GM23338 (cell line): ENCODE measurements at regions not wholly inside any gene's neighbourhood (a gene's known extent, or its start where the extent isn't known, plus 50 kb on each side); places are given as distances from the start of the nearest gene placed in this dataset.

Experiments used
- ATAC-seq: fragments of 200-7000 bp; cut with Tn5 transposase; 3 replicates; pipeline ENCODE4 v1.9.1; 2020
- DNase-seq: peaks from one replicate; pipeline ENCODE4 v3.0.0-alpha.2; 2015; ENCODE audit warnings: low spot score
- H2AFZ ChIP-seq: fragments of 200-600 bp; sonication (generic); 2 replicates; pipeline ENCODE4 v1.8.0; 2016; ENCODE audit warnings: antibody characterized with exemption, mild to moderate bottlenecking, moderate library complexity
- H3F3A ChIP-seq: fragments of 200-600 bp; sonication (generic); replicated peaks from 2 replicates; pipeline ENCODE4 v1.8.0; 2017; ENCODE audit warnings: antibody characterized with exemption, mixed run types, low read depth
- H3K27ac ChIP-seq: fragments of 200-600 bp; sonication (generic); 2 replicates; pipeline ENCODE4 v1.6.1; 2016; ENCODE audit warnings: low read depth
- H3K27me3 ChIP-seq: fragments of 200-600 bp; sonication (generic); 2 replicates; pipeline ENCODE4 v1.8.0; 2016; ENCODE audit warnings: mild to moderate bottlenecking, mixed run types, moderate library complexity; ENCODE audit not compliant: insufficient read depth
- H3K36me3 ChIP-seq: fragments of 200-600 bp; sonication (generic); 2 replicates; pipeline ENCODE4 v1.8.0; 2016; ENCODE audit warnings: mild to moderate bottlenecking; ENCODE audit not compliant: insufficient read depth
- H3K4me1 ChIP-seq: fragments of 200-600 bp; sonication (generic); 2 replicates; pipeline ENCODE4 v1.8.0; 2016; ENCODE audit warnings: mild to moderate bottlenecking, moderate library complexity; ENCODE audit not compliant: insufficient read depth
- H3K4me2 ChIP-seq: fragments of 200-600 bp; sonication (generic); 2 replicates; pipeline ENCODE4 v1.7.1; 2017; ENCODE audit warnings: mixed run types
- H3K4me3 ChIP-seq: fragments of 200-600 bp; sonication (generic); 2 replicates; pipeline ENCODE4 v1.6.1; 2016; ENCODE audit warnings: mixed run types
- H3K79me2 ChIP-seq: fragments of 200-600 bp; sonication (generic); replicated peaks from 2 replicates; pipeline ENCODE4 v1.8.0; 2017; ENCODE audit warnings: mild to moderate bottlenecking; ENCODE audit not compliant: insufficient read depth
- H3K9me2 ChIP-seq: fragments of 200-600 bp; sonication (generic); 2 replicates; pipeline ENCODE4 v1.8.0; 2017; ENCODE audit not compliant: insufficient read depth
- H4K20me1 ChIP-seq: fragments of 200-600 bp; sonication (generic); replicated peaks from 2 replicates; pipeline ENCODE4 v1.8.0; 2017; ENCODE audit warnings: mild to moderate bottlenecking; ENCODE audit not compliant: insufficient read depth
- H3K27ac Mint-ChIP-seq: 2 replicates; pipeline ENCODE4 v1.8.0; 2020; ENCODE audit warnings: inconsistent platforms, mild to moderate bottlenecking, moderate library complexity, mixed read lengths
- H3K27me3 Mint-ChIP-seq: 3 replicates; pipeline ENCODE4 v1.8.0; 2022; ENCODE audit warnings: low read depth, mild to moderate bottlenecking, moderate library complexity, mixed read lengths, inconsistent platforms; ENCODE audit not compliant: insufficient read depth, poor library complexity
- H3K36me3 Mint-ChIP-seq: 3 replicates; pipeline ENCODE4 v1.8.0; 2021; ENCODE audit warnings: low read depth, mild to moderate bottlenecking, inconsistent platforms, moderate library complexity, mixed read lengths
- H3K4me1 Mint-ChIP-seq: 3 replicates; pipeline ENCODE4 v1.8.0; 2020; ENCODE audit warnings: mild to moderate bottlenecking, inconsistent platforms, mixed read lengths
- H3K4me3 Mint-ChIP-seq: 3 replicates; pipeline ENCODE4 v1.8.0; 2021; ENCODE audit warnings: moderate library complexity, mild to moderate bottlenecking, inconsistent platforms, mixed read lengths
- H3K9me3 Mint-ChIP-seq: 3 replicates; pipeline ENCODE4 v1.8.0; 2020; ENCODE audit warnings: moderate library complexity, mild to moderate bottlenecking, inconsistent platforms, mixed read lengths
- CREB1 ChIP-seq: fragments of 250-450 bp; sonication (Bioruptor Pico); IDR thresholded peaks from 2 replicates; pipeline ENCODE4 v1.5.0; 2020; ENCODE audit warnings: low read depth, mild to moderate bottlenecking, moderate library complexity
- ETS1 ChIP-seq: IDR thresholded peaks from 2 replicates; pipeline ENCODE4 v1.6.1; 2016; ENCODE audit warnings: antibody characterized with exemption
- EZH2 ChIP-seq: fragments of 200-600 bp; sonication (generic); IDR thresholded peaks from one replicate; pipeline ENCODE4 v1.8.0; 2017; ENCODE audit warnings: antibody characterized with exemption, mild to moderate bottlenecking, low read depth; ENCODE audit not compliant: unreplicated experiment
- EZH2phosphoT487 ChIP-seq: fragments of 200-600 bp; sonication (generic); IDR thresholded peaks from one replicate; pipeline ENCODE4 v1.8.1; 2018; ENCODE audit warnings: antibody characterized with exemption; ENCODE audit not compliant: unreplicated experiment
- JUNB ChIP-seq: IDR thresholded peaks from one replicate; pipeline ENCODE4 v1.6.1; 2016; ENCODE audit warnings: antibody characterized with exemption; ENCODE audit not compliant: unreplicated experiment
- NANOG ChIP-seq: IDR thresholded peaks from 2 replicates; pipeline ENCODE4 v1.6.1; 2016; ENCODE audit warnings: antibody characterized with exemption, borderline replicate concordance
- POLR2AphosphoS5 ChIP-seq: IDR thresholded peaks from 2 replicates; pipeline ENCODE4 v1.6.1; 2016; ENCODE audit warnings: antibody characterized with exemption, low read depth
- STAT1 ChIP-seq: IDR thresholded peaks from one replicate; pipeline ENCODE4 v1.6.1; 2016; ENCODE audit warnings: antibody characterized with exemption; ENCODE audit not compliant: unreplicated experiment
- ZNF114 ChIP-seq: fragments of 250-450 bp; sonication (Bioruptor Pico); IDR thresholded peaks from 2 replicates; pipeline ENCODE4 v1.5.0; 2020; ENCODE audit warnings: mild to moderate bottlenecking, moderate library complexity
- ZNF331 ChIP-seq: fragments of 250-450 bp; sonication (Bioruptor Pico); IDR thresholded peaks from 2 replicates; pipeline ENCODE4 v1.5.0; 2020; ENCODE audit warnings: low read depth, mild to moderate bottlenecking, moderate library complexity
- TF ChIP-seq, protein P1 (sequence below): IDR thresholded peaks from one replicate; pipeline ENCODE4 v1.6.1; 2018; ENCODE audit warnings: antibody characterized with exemption; ENCODE audit not compliant: unreplicated experiment
- TF ChIP-seq, protein P2 (sequence below): fragments of 250-450 bp; sonication (Bioruptor Pico); IDR thresholded peaks from 2 replicates; pipeline ENCODE4 v1.5.0; 2020; ENCODE audit warnings: mild to moderate bottlenecking, moderate library complexity

DNA sequence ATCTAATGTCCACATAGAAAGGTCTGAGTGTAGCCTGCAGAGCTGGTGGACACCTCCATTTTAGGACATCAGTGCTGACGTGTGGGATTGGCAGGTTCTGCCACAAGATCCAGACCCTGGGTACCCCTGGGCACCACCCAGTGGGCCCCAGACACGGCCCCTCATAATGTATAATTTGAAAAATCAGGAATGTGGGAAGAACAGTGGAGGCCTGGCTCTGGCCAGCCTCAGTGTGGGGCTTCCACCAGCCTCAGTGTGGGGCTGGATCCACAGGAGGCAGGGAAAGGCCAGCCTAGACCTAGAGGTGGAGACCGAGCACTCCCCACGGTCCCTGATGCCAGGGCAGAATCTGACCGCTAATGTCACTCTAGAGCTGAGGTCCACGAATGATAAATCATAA lies 150.7 kb upstream of the SOX1 start (continued):
- TF ChIP-seq, protein P1, sequence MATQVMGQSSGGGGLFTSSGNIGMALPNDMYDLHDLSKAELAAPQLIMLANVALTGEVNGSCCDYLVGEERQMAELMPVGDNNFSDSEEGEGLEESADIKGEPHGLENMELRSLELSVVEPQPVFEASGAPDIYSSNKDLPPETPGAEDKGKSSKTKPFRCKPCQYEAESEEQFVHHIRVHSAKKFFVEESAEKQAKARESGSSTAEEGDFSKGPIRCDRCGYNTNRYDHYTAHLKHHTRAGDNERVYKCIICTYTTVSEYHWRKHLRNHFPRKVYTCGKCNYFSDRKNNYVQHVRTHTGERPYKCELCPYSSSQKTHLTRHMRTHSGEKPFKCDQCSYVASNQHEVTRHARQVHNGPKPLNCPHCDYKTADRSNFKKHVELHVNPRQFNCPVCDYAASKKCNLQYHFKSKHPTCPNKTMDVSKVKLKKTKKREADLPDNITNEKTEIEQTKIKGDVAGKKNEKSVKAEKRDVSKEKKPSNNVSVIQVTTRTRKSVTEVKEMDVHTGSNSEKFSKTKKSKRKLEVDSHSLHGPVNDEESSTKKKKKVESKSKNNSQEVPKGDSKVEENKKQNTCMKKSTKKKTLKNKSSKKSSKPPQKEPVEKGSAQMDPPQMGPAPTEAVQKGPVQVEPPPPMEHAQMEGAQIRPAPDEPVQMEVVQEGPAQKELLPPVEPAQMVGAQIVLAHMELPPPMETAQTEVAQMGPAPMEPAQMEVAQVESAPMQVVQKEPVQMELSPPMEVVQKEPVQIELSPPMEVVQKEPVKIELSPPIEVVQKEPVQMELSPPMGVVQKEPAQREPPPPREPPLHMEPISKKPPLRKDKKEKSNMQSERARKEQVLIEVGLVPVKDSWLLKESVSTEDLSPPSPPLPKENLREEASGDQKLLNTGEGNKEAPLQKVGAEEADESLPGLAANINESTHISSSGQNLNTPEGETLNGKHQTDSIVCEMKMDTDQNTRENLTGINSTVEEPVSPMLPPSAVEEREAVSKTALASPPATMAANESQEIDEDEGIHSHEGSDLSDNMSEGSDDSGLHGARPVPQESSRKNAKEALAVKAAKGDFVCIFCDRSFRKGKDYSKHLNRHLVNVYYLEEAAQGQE: no peak
- TF ChIP-seq ZNF331 (CRISPR knock-in tag): no peak
- no peak for TF ChIP-seq JUNB

- TF ChIP-seq CREB1 (CRISPR knock-in tag) (no peak), NANOG (no peak), EZH2 (no peak), POLR2AphosphoS5 (no peak), STAT1 (no peak), ETS1 (no peak), EZH2phosphoT487 (no peak), JUNB (no peak), ZNF331 (CRISPR knock-in tag) (no peak), ZNF114 (CRISPR knock-in tag) (no peak)
- TF ChIP-seq, protein P1: no peak
- TF ChIP-seq, protein P2, sequence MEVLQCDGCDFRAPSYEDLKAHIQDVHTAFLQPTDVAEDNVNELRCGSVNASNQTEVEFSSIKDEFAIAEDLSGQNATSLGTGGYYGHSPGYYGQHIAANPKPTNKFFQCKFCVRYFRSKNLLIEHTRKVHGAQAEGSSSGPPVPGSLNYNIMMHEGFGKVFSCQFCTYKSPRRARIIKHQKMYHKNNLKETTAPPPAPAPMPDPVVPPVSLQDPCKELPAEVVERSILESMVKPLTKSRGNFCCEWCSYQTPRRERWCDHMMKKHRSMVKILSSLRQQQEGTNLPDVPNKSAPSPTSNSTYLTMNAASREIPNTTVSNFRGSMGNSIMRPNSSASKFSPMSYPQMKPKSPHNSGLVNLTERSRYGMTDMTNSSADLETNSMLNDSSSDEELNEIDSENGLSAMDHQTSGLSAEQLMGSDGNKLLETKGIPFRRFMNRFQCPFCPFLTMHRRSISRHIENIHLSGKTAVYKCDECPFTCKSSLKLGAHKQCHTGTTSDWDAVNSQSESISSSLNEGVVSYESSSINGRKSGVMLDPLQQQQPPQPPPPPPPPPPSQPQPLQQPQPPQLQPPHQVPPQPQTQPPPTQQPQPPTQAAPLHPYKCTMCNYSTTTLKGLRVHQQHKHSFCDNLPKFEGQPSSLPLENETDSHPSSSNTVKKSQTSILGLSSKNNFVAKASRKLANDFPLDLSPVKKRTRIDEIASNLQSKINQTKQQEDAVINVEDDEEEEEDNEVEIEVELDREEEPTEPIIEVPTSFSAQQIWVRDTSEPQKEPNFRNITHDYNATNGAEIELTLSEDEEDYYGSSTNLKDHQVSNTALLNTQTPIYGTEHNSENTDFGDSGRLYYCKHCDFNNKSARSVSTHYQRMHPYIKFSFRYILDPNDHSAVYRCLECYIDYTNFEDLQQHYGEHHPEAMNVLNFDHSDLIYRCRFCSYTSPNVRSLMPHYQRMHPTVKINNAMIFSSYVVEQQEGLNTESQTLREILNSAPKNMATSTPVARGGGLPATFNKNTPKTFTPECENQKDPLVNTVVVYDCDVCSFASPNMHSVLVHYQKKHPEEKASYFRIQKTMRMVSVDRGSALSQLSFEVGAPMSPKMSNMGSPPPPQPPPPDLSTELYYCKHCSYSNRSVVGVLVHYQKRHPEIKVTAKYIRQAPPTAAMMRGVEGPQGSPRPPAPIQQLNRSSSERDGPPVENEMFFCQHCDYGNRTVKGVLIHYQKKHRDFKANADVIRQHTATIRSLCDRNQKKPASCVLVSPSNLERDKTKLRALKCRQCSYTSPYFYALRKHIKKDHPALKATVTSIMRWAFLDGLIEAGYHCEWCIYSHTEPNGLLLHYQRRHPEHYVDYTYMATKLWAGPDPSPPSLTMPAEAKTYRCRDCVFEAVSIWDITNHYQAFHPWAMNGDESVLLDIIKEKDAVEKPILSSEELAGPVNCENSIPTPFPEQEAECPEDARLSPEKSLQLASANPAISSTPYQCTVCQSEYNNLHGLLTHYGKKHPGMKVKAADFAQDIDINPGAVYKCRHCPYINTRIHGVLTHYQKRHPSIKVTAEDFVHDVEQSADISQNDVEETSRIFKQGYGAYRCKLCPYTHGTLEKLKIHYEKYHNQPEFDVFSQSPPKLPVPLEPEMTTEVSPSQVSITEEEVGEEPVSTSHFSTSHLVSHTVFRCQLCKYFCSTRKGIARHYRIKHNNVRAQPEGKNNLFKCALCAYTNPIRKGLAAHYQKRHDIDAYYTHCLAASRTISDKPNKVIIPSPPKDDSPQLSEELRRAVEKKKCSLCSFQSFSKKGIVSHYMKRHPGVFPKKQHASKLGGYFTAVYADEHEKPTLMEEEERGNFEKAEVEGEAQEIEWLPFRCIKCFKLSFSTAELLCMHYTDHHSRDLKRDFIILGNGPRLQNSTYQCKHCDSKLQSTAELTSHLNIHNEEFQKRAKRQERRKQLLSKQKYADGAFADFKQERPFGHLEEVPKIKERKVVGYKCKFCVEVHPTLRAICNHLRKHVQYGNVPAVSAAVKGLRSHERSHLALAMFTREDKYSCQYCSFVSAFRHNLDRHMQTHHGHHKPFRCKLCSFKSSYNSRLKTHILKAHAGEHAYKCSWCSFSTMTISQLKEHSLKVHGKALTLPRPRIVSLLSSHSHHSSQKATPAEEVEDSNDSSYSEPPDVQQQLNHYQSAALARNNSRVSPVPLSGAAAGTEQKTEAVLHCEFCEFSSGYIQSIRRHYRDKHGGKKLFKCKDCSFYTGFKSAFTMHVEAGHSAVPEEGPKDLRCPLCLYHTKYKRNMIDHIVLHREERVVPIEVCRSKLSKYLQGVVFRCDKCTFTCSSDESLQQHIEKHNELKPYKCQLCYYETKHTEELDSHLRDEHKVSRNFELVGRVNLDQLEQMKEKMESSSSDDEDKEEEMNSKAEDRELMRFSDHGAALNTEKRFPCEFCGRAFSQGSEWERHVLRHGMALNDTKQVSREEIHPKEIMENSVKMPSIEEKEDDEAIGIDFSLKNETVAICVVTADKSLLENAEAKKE (CRISPR knock-in tag): no peak
- no peaks in the 10 kb centered on the region for H3K9me3 Mint-ChIP-seq
- Histone ChIP-seq H3K27me3 (no peaks in the 10 kb centered on the region), H3K4me2 (no peak overlapping the region), H3K36me3 (no peaks in the 10 kb centered on the region), H3K4me3 (no peak overlapping the region), H3K79me2 (no peaks in the 10 kb centered on the region), H3K27ac (no peak overlapping the region), H3K9me2 (no peaks in the 10 kb centered on the region), H2AFZ (no peak overlapping the region), H3K4me1 (no peaks in the 10 kb centered on the region), H4K20me1 (no peaks in the 10 kb centered on the region), H3F3A (no peaks in the 10 kb centered on the region)
- ATAC-seq (no peak), DNase-seq (no peak)
- H3K4me3 Mint-ChIP-seq: no peak overlapping the region
- no peaks in the 10 kb centered on the region for H3K36me3 Mint-ChIP-seq
- H3K27me3 Mint-ChIP-seq: peaks cover 8% of the 10 kb centered on the region
- H3K4me1 Mint-ChIP-seq: peaks cover 11% of the 10 kb centered on the region
- H3K27ac Mint-ChIP-seq: no peak overlapping the region
Observed at GRCh38 chr13:111917086-111917485, 149.9 kb upstream of the SOX1 start.
